Chondrocyte (in vitro differentiated cells): ENCODE measurements at regions not wholly inside any gene's neighbourhood (a gene's known extent, or its start where the extent isn't known, plus 50 kb on each side); places are given as distances from the start of the nearest gene placed in this dataset.

Source experiments
- DNase-seq: peaks from one replicate; pipeline ENCODE4 v3.0.0; 2021; ENCODE audit warnings: mixed read lengths, low spot score
- H3K27ac Mint-ChIP-seq: one replicate; pipeline ENCODE4 v1.8.0; 2021; ENCODE audit warnings: mild to moderate bottlenecking, moderate library complexity, mixed read lengths; ENCODE audit not compliant: unreplicated experiment
- H3K27me3 Mint-ChIP-seq: 2 replicates; pipeline ENCODE4 v1.8.0; 2021; ENCODE audit warnings: low read depth, mixed read lengths
- H3K36me3 Mint-ChIP-seq: 2 replicates; pipeline ENCODE4 v1.8.0; 2021; ENCODE audit warnings: low read depth, mixed read lengths
- H3K4me1 Mint-ChIP-seq: 2 replicates; pipeline ENCODE4 v1.8.0; 2021; ENCODE audit warnings: low read depth, mild to moderate bottlenecking, mixed read lengths
- H3K4me3 Mint-ChIP-seq: one replicate; pipeline ENCODE4 v1.8.0; 2021; ENCODE audit warnings: mild to moderate bottlenecking, moderate library complexity, mixed read lengths; ENCODE audit not compliant: unreplicated experiment
- H3K9me3 Mint-ChIP-seq: 2 replicates; pipeline ENCODE4 v1.8.0; 2021; ENCODE audit warnings: low read depth, mixed read lengths
- TF ChIP-seq, protein P1 (sequence below): fragments of 200-600 bp; sonication (generic); IDR thresholded peaks from 2 replicates; pipeline ENCODE4 v1.5.0; 2021; ENCODE audit warnings: antibody characterized with exemption, mild to moderate bottlenecking, moderate library complexity

DNA sequence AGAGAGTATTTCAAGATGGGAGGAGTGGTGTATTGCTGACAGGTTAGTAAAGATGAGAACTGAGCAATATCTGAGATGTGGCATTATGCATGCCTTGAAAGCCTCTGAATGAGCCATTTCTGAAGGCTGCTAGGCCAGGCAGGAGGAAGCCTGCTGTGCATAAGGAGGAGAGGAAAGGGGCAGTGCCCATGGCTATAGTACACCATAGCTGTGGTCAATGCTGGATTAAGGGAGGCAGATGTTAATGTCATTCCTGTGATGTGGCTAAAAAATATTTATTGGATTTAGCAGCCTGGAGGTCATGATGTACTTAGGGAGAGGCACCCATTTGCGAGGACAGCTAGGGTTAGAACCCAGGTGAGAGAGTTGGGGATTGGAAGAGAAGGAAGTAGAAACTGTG, 130.0 kb upstream of the LNX1 start:
- DNase-seq: no peak
- H3K9me3 Mint-ChIP-seq: no peaks in the 10 kb centered on the region
- peaks cover 48% of the 10 kb centered on the region for H3K4me1 Mint-ChIP-seq
- no peak overlapping the region for H3K4me3 Mint-ChIP-seq
- H3K27ac Mint-ChIP-seq: no peak overlapping the region
- H3K36me3 Mint-ChIP-seq: peaks cover 1% of the 10 kb centered on the region
- TF ChIP-seq, protein P1, sequence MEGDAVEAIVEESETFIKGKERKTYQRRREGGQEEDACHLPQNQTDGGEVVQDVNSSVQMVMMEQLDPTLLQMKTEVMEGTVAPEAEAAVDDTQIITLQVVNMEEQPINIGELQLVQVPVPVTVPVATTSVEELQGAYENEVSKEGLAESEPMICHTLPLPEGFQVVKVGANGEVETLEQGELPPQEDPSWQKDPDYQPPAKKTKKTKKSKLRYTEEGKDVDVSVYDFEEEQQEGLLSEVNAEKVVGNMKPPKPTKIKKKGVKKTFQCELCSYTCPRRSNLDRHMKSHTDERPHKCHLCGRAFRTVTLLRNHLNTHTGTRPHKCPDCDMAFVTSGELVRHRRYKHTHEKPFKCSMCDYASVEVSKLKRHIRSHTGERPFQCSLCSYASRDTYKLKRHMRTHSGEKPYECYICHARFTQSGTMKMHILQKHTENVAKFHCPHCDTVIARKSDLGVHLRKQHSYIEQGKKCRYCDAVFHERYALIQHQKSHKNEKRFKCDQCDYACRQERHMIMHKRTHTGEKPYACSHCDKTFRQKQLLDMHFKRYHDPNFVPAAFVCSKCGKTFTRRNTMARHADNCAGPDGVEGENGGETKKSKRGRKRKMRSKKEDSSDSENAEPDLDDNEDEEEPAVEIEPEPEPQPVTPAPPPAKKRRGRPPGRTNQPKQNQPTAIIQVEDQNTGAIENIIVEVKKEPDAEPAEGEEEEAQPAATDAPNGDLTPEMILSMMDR: no peak
- H3K27me3 Mint-ChIP-seq: no peaks in the 10 kb centered on the region

GRCh38 chr4:53720776-53721175, 129.5 kb upstream of the LNX1 start:
- Mint-ChIP-seq H3K27ac (no peak overlapping the region), H3K4me1 (peaks cover 52% of the 10 kb centered on the region), H3K36me3 (peaks cover 1% of the 10 kb centered on the region), H3K4me3 (no peak overlapping the region), H3K27me3 (no peaks in the 10 kb centered on the region), H3K9me3 (no peaks in the 10 kb centered on the region)
- TF ChIP-seq, protein P1: no peak
- no peak for DNase-seq

- Mint-ChIP-seq H3K27me3 (no peaks in the 10 kb centered on the region), H3K36me3 (peaks cover 1% of the 10 kb centered on the region), H3K9me3 (no peaks in the 10 kb centered on the region), H3K4me1 (peaks cover 67% of the 10 kb centered on the region), H3K4me3 (no peak overlapping the region), H3K27ac (peak overlapping the region; percentile 72)
- DNase-seq: no peak
- TF ChIP-seq, protein P1: no peak
Measured at GRCh38 chr4:53717064-53717549, 125.8 kb upstream of the LNX1 start.

- Mint-ChIP-seq H3K27me3 (no peaks in the 10 kb centered on the region), H3K4me3 (no peak overlapping the region), H3K27ac (peak overlapping the region; percentile 72), H3K4me1 (peaks cover 67% of the 10 kb centered on the region), H3K36me3 (peaks cover 1% of the 10 kb centered on the region), H3K9me3 (no peaks in the 10 kb centered on the region)
- TF ChIP-seq, protein P1: no peak
- DNase-seq: no peak
Measured at GRCh38 chr4:53716471-53717063, 125.3 kb upstream of the LNX1 start.

DNA sequence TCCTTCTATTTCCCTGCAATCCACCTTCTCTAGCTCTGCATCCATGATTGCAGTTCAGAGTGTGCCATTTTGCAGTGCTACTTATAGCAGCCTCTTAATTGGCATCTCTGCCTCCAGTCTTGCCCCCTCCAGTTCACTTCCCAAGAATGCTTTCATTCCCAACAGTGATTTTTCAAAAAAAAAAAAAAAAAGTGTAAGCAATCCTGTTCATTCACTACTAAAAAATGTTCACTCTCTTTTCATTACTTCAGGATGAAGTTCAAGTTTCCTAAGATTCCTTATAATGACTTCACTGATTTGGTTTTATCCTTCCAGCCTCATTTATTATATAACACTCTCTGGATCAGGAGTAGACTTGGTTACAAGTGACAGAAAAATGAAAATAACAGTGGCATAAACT, 124.7 kb upstream of the LNX1 start:
- peak overlapping the region; percentile 72 for H3K27ac Mint-ChIP-seq

More for the DNA sequence above, 124.7 kb upstream of the LNX1 start:
- no peak overlapping the region for H3K4me3 Mint-ChIP-seq
- H3K36me3 Mint-ChIP-seq: peaks cover 1% of the 10 kb centered on the region
- H3K9me3 Mint-ChIP-seq: no peaks in the 10 kb centered on the region
- DNase-seq: no peak
- H3K27me3 Mint-ChIP-seq: no peaks in the 10 kb centered on the region
- TF ChIP-seq, protein P1: no peak
- peaks cover 68% of the 10 kb centered on the region for H3K4me1 Mint-ChIP-seq
